ENCODE measurements at regions not wholly inside any gene's neighbourhood (a gene's known extent, or its start where the extent isn't known, plus 50 kb on each side); places are given as distances from the start of the nearest gene placed in this dataset.

GRCh38 chr1:80401757-80402156 lies 1395.2 kb upstream of the ADGRL4 start:
- no peak for TF ChIP-seq CTCF (IDR thresholded peaks at IDR 0.05)
- no peak for TF ChIP-seq POLR2A (IDR thresholded peaks at IDR 0.05; ENCODE audit: low read depth)
- no peak for TF ChIP-seq POLR2AphosphoS5 (IDR thresholded peaks at IDR 0.05)
- no peak for TF ChIP-seq EP300 (IDR thresholded peaks at IDR 0.05)
